Fibroblast of the aortic adventitia (primary cell): ENCODE measurements at regions not wholly inside any gene's neighbourhood (a gene's known extent, or its start where the extent isn't known, plus 50 kb on each side); places are given as distances from the start of the nearest gene placed in this dataset.

Experiments
- DNase-seq: peaks from one replicate; pipeline ENCODE4 v3.0.0-alpha.2; 2010; ENCODE audit warnings: low read depth
- H3K4me3 ChIP-seq: 2 replicates; pipeline ENCODE4 v1.5.1; 2011; ENCODE audit warnings: low read depth, mild to moderate bottlenecking, control low read depth, low read length, moderate library complexity
- CTCF ChIP-seq: IDR thresholded peaks from 2 replicates; pipeline ENCODE4 v1.5.1; 2011; ENCODE audit warnings: mild to moderate bottlenecking, low read length, control low read depth, inconsistent platforms; ENCODE audit not compliant: insufficient read depth

- no peak overlapping the region for H3K4me3 ChIP-seq
- DNase-seq: no peak
- TF ChIP-seq CTCF: no peak
Measured at GRCh38 chr5:175388531-175388930, 55.5 kb downstream of the DRD1 start.

GRCh38 chr5:175387144-175387543 lies 56.8 kb downstream of the DRD1 start:
- DNase-seq: no peak
- H3K4me3 ChIP-seq: no peak overlapping the region
- TF ChIP-seq CTCF: no peak

GRCh38 chr5:175386526-175386925 lies 57.5 kb downstream of the DRD1 start:
- no peak for DNase-seq
- no peak for TF ChIP-seq CTCF
- no peak overlapping the region for H3K4me3 ChIP-seq

GRCh38 chr5:175385691-175386362 lies 58.2 kb downstream of the DRD1 start:
- no peak for DNase-seq
- H3K4me3 ChIP-seq: no peak overlapping the region
- no peak for TF ChIP-seq CTCF

GRCh38 chr5:175384724-175385552 lies 59.0 kb downstream of the DRD1 start:
- no peak for TF ChIP-seq CTCF
- no peak overlapping the region for H3K4me3 ChIP-seq
- no peak for DNase-seq

- no peak overlapping the region for H3K4me3 ChIP-seq
- no peak for TF ChIP-seq CTCF
- no peak for DNase-seq
Measured at GRCh38 chr5:175383350-175383749, 60.6 kb downstream of the DRD1 start.

GRCh38 chr5:175382171-175382570 lies 61.8 kb downstream of the DRD1 start:
- no peak overlapping the region for H3K4me3 ChIP-seq
- TF ChIP-seq CTCF: no peak
- DNase-seq: no peak
